OCI-LY3 (cell line): ENCODE measurements at regions not wholly inside any gene's neighbourhood (a gene's known extent, or its start where the extent isn't known, plus 50 kb on each side); places are given as distances from the start of the nearest gene placed in this dataset.

Experiments
- EZH2phosphoT487 ChIP-seq: fragments of 200-600 bp; shearing (Covaris generic); IDR thresholded peaks from 2 replicates; pipeline ENCODE4 v1.6.1; 2018; ENCODE audit warnings: antibody characterized with exemption, mixed run types, low read depth
- TF ChIP-seq, protein P1 (sequence below): fragments of 200-600, 300-600 bp; sonication (generic); IDR thresholded peaks from 2 replicates; pipeline ENCODE4 v1.5.1; 2014; ENCODE audit warnings: antibody characterized with exemption, low read length, low read depth

GRCh38 chr4:14072506-14072905 is 445.0 kb upstream of the BOD1L1 start:
- TF ChIP-seq, protein P1, sequence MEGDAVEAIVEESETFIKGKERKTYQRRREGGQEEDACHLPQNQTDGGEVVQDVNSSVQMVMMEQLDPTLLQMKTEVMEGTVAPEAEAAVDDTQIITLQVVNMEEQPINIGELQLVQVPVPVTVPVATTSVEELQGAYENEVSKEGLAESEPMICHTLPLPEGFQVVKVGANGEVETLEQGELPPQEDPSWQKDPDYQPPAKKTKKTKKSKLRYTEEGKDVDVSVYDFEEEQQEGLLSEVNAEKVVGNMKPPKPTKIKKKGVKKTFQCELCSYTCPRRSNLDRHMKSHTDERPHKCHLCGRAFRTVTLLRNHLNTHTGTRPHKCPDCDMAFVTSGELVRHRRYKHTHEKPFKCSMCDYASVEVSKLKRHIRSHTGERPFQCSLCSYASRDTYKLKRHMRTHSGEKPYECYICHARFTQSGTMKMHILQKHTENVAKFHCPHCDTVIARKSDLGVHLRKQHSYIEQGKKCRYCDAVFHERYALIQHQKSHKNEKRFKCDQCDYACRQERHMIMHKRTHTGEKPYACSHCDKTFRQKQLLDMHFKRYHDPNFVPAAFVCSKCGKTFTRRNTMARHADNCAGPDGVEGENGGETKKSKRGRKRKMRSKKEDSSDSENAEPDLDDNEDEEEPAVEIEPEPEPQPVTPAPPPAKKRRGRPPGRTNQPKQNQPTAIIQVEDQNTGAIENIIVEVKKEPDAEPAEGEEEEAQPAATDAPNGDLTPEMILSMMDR, result no peak
- no peak for TF ChIP-seq EZH2phosphoT487
